ENCODE measurements at regions not wholly inside any gene's neighbourhood (a gene's known extent, or its start where the extent isn't known, plus 50 kb on each side); places are given as distances from the start of the nearest gene placed in this dataset.

DNA sequence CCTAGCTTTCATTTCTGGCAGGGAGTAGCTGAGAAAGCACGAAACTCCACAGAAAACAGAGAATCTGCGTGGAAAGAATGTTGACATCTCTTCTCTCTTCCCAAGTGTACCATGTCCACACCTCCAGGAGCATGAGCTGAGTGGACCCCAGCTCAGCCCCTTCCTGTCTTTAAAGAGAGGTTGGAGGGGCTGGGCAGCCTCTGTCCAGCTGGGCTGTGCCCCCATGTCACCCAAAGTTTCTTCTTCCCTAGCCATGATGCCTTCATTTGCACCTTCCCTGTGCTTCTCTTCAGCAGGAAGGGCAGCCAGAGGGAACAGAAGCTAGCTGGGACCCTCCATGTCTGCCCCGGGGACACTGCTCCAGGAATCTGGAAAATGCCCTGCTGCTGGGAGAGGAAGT is 655.0 kb upstream of the DEFB115 start:
- TF ChIP-seq CTCF (IDR thresholded peaks at IDR 0.05; ENCODE audit: insufficient read depth, low read depth, low read length) (no peak), EZH2 (IDR thresholded peaks at IDR 0.05; ENCODE audit: insufficient read depth, low read length) (no peak)
- no peaks in the 10 kb centered on the region for H3K36me3 Mint-ChIP-seq (ENCODE audit: low read depth, unreplicated experiment)
- H3K9me3 Mint-ChIP-seq (ENCODE audit: unreplicated experiment) = peaks cover 8% of the 10 kb centered on the region
- no peaks in the 10 kb centered on the region for H3K36me3 ChIP-seq (ENCODE audit: insufficient read depth, low read length)
- H3K27me3 ChIP-seq (ENCODE audit: insufficient read depth, low read length) = no peaks in the 10 kb centered on the region
- no peak for FAIRE-seq
- DNase-seq (ENCODE audit: low read depth) = no peak
- H3K4me3 ChIP-seq (ENCODE audit: insufficient read depth, low read depth, low read length) = no peak overlapping the region
- H3K4me2 ChIP-seq (ENCODE audit: low read length) = no peak overlapping the region
- no peaks in the 10 kb centered on the region for H3K4me1 Mint-ChIP-seq (ENCODE audit: low read depth, unreplicated experiment)
- H3K4me3 Mint-ChIP-seq (ENCODE audit: unreplicated experiment) = no peak overlapping the region
- H3K9me3 ChIP-seq (ENCODE audit: insufficient read depth, low read depth, low read length) = peaks cover 5% of the 10 kb centered on the region
- no peaks in the 10 kb centered on the region for H3K4me1 ChIP-seq (ENCODE audit: insufficient read depth, low read length)
- no peak overlapping the region for H3K9ac ChIP-seq (ENCODE audit: low read length)
- no peaks in the 10 kb centered on the region for H3K79me2 ChIP-seq (ENCODE audit: insufficient read depth, low read length)
- H3K27me3 Mint-ChIP-seq (ENCODE audit: low read depth, unreplicated experiment) = peaks cover 3% of the 10 kb centered on the region
- no peak overlapping the region for H2AFZ ChIP-seq (ENCODE audit: low read depth, low read length)
- no peak overlapping the region for H3K27ac Mint-ChIP-seq (ENCODE audit: unreplicated experiment)
- no peak overlapping the region for H3K27ac ChIP-seq (ENCODE audit: low read depth, low read length)
- H4K20me1 ChIP-seq (ENCODE audit: insufficient read depth, low read length) = no peaks in the 10 kb centered on the region

GRCh38 chr20:30606990-30607389 is 650.5 kb upstream of the DEFB115 start:
- no peaks in the 10 kb centered on the region for H3K4me1 Mint-ChIP-seq (ENCODE audit: low read depth, unreplicated experiment)

More at GRCh38 chr20:30606990-30607389, 650.5 kb upstream of the DEFB115 start:
- Mint-ChIP-seq H3K36me3 (ENCODE audit: low read depth, unreplicated experiment) (no peaks in the 10 kb centered on the region), H3K27ac (ENCODE audit: unreplicated experiment) (no peak overlapping the region), H3K9me3 (ENCODE audit: unreplicated experiment) (peaks cover 8% of the 10 kb centered on the region), H3K4me3 (ENCODE audit: unreplicated experiment) (no peak overlapping the region), H3K27me3 (ENCODE audit: low read depth, unreplicated experiment) (peaks cover 5% of the 10 kb centered on the region)
- DNase-seq (ENCODE audit: low read depth) (no peak), FAIRE-seq (no peak)
- Histone ChIP-seq H3K27ac (ENCODE audit: low read depth, low read length) (no peak overlapping the region), H2AFZ (ENCODE audit: low read depth, low read length) (no peak overlapping the region), H3K4me3 (ENCODE audit: insufficient read depth, low read depth, low read length) (no peak overlapping the region), H3K9me3 (ENCODE audit: insufficient read depth, low read depth, low read length) (peaks cover 8% of the 10 kb centered on the region), H3K9ac (ENCODE audit: low read length) (no peak overlapping the region), H3K27me3 (ENCODE audit: insufficient read depth, low read length) (no peaks in the 10 kb centered on the region), H3K4me2 (ENCODE audit: low read length) (no peak overlapping the region), H3K79me2 (ENCODE audit: insufficient read depth, low read length) (no peaks in the 10 kb centered on the region), H4K20me1 (ENCODE audit: insufficient read depth, low read length) (no peaks in the 10 kb centered on the region), H3K4me1 (ENCODE audit: insufficient read depth, low read length) (no peaks in the 10 kb centered on the region), H3K36me3 (ENCODE audit: insufficient read depth, low read length) (no peaks in the 10 kb centered on the region)
- TF ChIP-seq EZH2 (IDR thresholded peaks at IDR 0.05; ENCODE audit: insufficient read depth, low read length) (no peak), CTCF (IDR thresholded peaks at IDR 0.05; ENCODE audit: insufficient read depth, low read depth, low read length) (no peak)

Data from astrocyte (in vitro differentiated cells and primary cell).